C1 segment of cervical spinal cord (tissue), 14 donors: ENCODE measurements at regions not wholly inside any gene's neighbourhood (a gene's known extent, or its start where the extent isn't known, plus 50 kb on each side); places are given as distances from the start of the nearest gene placed in this dataset.
A peak's percentile ranks its signal among the peaks of the same experiment; 100 is the strongest.

Experiments
- DNase-seq, 14 donors: peaks; one replicate each; lab custom pipeline; 2025; lab: John Stamatoyannopoulos, UW

DNA sequence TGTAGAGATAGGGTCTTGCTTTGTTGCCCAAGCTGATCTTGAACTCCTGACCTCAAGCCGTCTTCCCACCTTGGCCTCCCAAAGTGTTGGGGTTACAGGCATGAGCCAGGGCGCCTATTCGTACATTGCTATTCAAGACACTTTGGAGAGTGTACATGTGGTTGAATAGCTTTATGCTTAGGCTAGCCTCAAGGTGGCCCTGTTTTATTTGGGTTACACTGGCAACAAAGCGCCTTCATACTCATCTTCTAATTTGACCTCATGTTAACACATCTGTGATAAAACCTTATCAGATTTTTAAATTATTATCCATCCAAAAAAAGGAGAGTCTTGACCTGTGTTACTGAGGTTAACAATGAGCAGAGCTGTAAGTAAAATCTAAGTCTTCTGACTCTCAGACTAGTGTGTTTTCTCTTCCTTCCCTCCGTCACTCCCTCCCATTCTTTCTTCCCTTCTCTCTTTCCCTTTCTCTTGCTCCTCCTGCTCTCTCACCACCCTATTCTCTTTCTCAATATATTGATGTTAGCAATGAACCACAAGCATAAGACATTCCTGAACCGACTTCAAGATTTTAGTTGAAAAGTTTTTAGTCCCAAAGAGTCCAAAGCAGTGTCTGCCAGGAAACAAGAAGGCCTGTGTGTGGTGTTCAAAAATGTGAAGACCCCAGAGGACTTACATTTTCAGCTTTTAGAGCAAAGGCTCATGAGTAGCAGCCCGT is 603.7 kb upstream of the CFAP20DC start:
- no peak for DNase-seq

DNA sequence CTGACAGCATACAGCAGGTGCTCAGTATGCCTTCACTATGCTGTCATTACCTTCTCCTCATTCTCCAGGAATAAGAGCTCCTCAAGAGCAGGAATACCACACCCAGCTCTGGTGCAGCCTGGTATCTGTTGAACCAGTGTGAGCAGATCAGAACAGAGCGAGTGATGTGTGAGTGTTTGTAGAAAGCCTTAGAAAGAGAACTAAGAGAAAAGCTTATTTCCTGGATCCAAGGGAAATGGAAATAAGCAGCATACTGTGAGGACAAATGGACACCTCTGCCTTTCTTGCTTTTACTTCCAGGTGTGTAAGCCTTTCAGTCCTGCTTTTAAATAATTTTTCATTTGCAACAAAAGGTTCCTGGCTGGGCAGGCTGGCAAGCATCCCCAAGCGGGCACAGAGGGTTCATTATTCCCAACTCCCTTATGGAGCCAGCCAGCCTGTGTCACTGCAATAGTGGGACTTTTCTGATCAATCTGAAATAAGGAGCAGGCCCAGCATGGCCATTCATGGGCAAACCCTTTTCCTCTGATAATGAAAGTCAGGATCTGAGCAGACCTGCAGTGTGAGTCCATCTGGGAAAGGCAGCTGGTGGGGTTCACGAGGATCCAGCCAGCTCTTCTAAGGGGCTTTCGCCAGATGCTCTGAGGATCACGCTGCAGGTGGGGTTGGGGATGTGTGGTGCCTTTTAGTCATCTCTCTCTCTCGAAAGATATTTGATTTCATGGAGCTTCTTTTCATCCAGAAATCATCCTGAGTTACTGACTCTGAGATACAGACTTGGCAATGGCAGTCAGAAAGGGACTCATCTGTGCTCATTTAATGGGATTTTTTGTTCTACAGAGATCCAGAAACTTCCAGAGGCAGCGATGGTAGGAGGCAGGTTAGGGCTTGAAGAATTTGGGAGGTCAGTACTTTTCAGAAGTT is 594.9 kb upstream of the CFAP20DC start:
- DNase-seq, result peak in 10 of 14 donors; percentile 11 to 52 (median 28)

GRCh38 chr3:59641169-59641899 is 591.5 kb upstream of the CFAP20DC start:
- peak in 2 of 14 donors; percentile 2 to 31 for DNase-seq

DNA sequence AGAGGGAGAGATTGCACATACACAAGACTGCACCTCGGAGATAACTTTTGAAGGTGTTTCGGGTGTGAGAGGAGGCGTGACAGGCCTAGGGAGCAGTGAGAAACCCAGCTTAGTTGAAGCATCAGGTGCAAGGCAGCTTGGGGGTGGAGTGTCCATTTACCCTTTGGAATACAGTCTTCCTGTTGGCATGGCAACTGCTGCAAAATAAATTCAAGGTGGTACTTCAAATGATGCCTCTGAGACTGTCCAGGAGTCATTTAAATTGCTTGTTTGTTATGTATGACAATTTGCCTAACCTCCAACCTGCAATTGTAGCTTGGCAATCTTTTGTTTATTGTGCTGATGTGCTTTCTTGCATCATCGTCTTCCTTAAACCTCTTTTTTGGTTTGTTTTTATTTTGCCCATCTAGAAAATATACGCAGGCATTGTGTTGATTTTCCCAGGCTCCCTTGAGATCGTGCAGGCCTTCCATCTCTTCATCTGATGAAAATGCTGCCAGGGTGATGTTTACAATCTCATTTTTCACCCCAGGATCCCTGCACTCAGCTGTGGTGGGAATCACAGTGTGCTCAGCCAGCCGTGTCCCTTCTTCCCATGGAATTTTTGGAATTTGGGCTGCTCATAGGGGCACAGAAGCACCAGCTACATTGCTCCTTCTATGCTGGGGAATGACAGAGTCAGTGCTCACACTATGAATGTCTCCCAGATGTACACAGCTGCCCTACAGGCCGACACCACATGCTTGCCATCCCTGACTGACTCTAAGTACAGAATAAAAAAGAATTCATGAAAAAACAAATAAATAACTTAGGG is 583.1 kb upstream of the CFAP20DC start:
- no peak for DNase-seq

DNA sequence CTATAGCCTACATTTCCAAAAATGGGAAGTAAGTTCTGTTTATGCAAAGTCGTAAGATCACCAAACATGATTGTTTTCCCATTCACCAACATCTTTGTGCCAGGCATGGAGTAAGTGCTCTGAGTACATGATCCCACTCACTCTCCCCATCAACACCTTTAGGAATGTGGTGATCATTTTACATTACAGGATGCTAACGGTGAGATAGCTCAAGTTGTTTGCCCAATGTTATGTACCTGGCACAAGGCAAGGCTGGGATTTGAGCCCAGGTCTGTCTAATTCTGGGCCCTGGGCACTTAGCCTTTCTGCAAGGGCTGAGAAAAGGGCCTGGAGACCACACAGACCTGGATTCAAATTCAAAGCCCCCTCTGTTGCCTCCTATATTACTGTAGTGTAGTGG is 581.7 kb upstream of the CFAP20DC start:
- no peak for DNase-seq

GRCh38 chr3:59621037-59621436 is 571.2 kb upstream of the CFAP20DC start:
- DNase-seq, result no peak

- no peak for DNase-seq
Measured at GRCh38 chr3:59620325-59620724, 570.5 kb upstream of the CFAP20DC start.

DNA sequence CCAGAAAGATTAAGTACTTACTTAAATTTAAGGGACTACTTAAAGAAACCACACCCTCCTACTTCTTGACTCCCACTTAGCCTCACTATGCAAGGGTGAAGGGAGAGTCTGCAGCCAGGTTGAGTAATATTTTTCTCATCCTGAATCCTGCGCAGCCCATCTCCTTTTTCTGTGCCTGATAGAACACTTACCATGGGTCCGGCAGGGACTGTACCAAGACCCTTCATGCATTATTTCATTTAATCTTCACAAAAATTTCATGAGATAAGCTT is 562.6 kb upstream of the CFAP20DC start:
- no peak for DNase-seq

DNA sequence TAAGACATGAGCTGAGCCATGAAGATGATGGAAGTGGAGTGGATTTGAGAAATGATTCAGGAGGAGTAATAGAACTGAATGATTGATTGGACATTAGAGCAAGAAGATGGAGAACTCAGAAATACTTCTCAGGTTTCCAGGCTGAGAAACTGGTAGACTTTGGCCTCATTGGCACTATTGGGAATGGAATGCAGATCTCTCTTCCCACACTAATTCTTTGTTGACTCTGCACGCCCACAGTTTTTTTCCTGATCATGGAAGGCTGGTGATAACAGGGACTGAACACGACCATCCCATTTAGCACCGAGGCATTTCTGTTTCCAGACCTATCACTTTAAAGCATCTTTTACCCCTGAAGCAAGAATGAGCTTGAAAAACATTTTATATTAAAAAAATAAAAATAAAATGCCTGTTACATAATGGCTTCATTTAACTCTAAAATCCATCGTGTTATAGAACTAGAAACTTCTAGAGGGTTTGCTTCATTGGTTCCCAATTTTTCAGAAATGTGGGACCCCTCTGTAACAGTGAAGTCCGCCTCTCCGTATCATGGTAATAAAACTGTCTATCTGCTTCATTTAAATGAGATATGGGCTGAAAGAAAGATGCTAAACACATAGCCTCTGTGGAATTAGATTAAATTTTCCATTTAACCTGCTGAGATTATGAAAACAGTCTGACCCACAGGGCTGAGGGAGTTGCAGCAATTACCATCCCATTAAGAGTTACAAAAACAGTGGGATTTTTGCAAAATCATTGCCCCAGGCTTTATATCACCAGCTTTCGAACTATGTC is 562.0 kb upstream of the CFAP20DC start:
- no peak for DNase-seq

- no peak for DNase-seq
Measured at GRCh38 chr3:59609657-59610348, 560.0 kb upstream of the CFAP20DC start.

GRCh38 chr3:59608356-59608755 is 558.5 kb upstream of the CFAP20DC start:
- DNase-seq, result peak in 1 of 14 donors; percentile 3

GRCh38 chr3:59607656-59608055 is 557.8 kb upstream of the CFAP20DC start:
- no peak for DNase-seq

DNA sequence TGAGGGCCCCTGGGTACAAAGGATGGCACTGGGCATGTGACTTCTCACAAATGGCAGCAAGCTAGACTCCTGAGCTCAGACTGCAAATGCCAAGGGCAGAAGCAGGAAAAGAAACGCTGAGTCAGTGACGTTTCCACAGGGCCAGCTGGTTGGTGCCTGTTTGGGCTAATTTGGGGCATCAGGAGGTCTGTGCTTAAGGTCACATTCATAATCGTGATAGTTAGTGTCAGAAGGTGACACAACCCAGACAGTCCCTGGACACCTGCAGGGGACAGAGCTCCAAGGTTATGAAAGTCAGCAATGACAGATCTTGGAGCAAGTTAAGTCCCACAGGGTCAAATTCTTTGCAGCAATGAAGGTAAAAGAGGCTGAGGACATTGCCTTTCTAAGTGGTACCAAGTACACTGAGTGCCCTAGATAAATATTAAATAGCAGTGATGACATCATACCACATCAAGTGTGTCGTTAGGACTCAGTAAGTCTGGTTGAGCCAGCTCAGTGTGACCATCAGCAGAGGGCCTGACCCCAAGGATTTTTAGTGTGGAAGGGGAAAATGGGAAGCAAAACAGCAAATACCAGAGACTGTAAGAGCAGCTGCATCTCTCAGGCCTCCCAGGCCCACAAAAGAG is 556.9 kb upstream of the CFAP20DC start:
- DNase-seq, result peak in 1 of 14 donors; percentile 2

- DNase-seq, result no peak
Measured at GRCh38 chr3:59605944-59606534, 556.2 kb upstream of the CFAP20DC start.

- no peak for DNase-seq
Measured at GRCh38 chr3:59605318-59605717, 555.5 kb upstream of the CFAP20DC start.

GRCh38 chr3:59601486-59601885 is 551.7 kb upstream of the CFAP20DC start:
- no peak for DNase-seq

GRCh38 chr3:59600631-59601030 is 550.8 kb upstream of the CFAP20DC start:
- no peak for DNase-seq

GRCh38 chr3:59596741-59597140 is 546.9 kb upstream of the CFAP20DC start:
- no peak for DNase-seq

DNA sequence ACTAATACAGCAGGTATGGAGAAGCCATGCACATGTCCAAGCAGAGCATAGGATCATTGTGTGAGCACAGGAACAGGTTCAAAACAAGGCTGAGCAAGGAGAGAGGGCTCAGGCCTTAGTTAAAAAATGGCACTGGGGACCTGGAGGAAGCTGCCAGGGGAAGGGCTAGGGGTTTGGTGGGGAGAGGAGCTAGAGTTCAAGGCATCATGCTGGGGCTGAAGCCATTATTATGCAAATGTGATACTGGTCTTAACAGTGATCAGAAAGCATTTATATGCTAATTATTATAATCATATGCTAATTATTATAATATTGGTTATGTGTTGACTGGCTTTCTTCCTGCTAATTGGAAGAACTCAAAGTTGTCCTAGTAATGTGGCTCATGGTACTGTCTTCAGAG is 546.0 kb upstream of the CFAP20DC start:
- no peak for DNase-seq
